ENCODE measurements at regions not wholly inside any gene's neighbourhood (a gene's known extent, or its start where the extent isn't known, plus 50 kb on each side); places are given as distances from the start of the nearest gene placed in this dataset.

- TF ChIP-seq ZNF425 (CRISPR knock-in tag; conservative IDR thresholded peaks at IDR 0.05), result no peak
- TF ChIP-seq MXD4 (CRISPR knock-in tag; IDR thresholded peaks at IDR 0.05; ENCODE audit: borderline replicate concordance), result no peak
These were observed 322.5 kb downstream of the AJAP1 start (continued) for GRCh38 chr1:4976859-4977440.

DNA sequence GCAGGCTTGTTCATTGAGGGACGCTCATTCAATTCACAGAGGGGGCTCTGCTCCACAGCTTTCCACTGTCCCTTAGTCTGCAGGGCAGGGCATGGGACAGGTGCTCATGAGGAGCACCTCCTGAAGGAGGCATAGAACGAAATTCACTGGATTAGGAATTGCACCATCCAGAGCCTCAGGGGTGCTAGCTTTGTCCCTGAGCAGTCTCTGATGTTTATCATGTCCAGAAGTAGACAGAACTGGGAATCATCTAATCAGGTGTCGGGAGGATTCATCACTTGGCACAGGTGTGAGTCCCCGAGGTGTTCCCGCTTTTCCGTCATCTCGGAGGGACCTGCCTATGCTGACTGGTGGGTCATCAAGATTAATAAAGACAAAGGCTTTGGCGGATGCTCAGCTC lies 321.4 kb downstream of the AJAP1 start:
- Mint-ChIP-seq H3K4me3 (no peak overlapping the region), H3K27me3 (ENCODE audit: low read depth) (peaks cover 12% of the 10 kb centered on the region; the same call in 1 of the 2 replicates), H3K27ac (no peak overlapping the region), H3K4me1 (no peaks in the 10 kb centered on the region), H3K9me3 (peaks cover 62% of the 10 kb centered on the region), H3K36me3 (peaks cover 72% of the 10 kb centered on the region)
- ChIA-PET POLR2A (no interaction called here), CTCF (no interaction called here)
- no peak for ATAC-seq
- no peak for DNase-seq (ENCODE audit: low spot score)
- TF ChIP-seq E2F5 (CRISPR knock-in tag; IDR thresholded peaks at IDR 0.05), result no peak
- TF ChIP-seq, protein P1, sequence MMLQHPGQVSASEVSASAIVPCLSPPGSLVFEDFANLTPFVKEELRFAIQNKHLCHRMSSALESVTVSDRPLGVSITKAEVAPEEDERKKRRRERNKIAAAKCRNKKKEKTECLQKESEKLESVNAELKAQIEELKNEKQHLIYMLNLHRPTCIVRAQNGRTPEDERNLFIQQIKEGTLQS (CRISPR knock-in tag; conservative IDR thresholded peaks at IDR 0.05), result no peak
- TF ChIP-seq NR3C1 (CRISPR knock-in tag; conservative IDR thresholded peaks at IDR 0.05; ENCODE audit: low read depth), result no peak
- TF ChIP-seq ETV6 (CRISPR knock-in tag; IDR thresholded peaks at IDR 0.05), result no peak
- TF ChIP-seq ZNF219 (CRISPR knock-in tag; IDR thresholded peaks at IDR 0.05; ENCODE audit: borderline replicate concordance), result no peak
- no peak for TF ChIP-seq ZBTB21 (CRISPR knock-in tag; IDR thresholded peaks at IDR 0.05; ENCODE audit: borderline replicate concordance)
- TF ChIP-seq ZNF416 (CRISPR knock-in tag; IDR thresholded peaks at IDR 0.05), result no peak
- no peak for TF ChIP-seq CTCF (IDR thresholded peaks at IDR 0.05)
- TF ChIP-seq, protein P2, sequence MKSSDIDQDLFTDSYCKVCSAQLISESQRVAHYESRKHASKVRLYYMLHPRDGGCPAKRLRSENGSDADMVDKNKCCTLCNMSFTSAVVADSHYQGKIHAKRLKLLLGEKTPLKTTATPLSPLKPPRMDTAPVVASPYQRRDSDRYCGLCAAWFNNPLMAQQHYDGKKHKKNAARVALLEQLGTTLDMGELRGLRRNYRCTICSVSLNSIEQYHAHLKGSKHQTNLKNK (CRISPR knock-in tag; IDR thresholded peaks at IDR 0.05), result no peak
- TF ChIP-seq, protein P3, sequence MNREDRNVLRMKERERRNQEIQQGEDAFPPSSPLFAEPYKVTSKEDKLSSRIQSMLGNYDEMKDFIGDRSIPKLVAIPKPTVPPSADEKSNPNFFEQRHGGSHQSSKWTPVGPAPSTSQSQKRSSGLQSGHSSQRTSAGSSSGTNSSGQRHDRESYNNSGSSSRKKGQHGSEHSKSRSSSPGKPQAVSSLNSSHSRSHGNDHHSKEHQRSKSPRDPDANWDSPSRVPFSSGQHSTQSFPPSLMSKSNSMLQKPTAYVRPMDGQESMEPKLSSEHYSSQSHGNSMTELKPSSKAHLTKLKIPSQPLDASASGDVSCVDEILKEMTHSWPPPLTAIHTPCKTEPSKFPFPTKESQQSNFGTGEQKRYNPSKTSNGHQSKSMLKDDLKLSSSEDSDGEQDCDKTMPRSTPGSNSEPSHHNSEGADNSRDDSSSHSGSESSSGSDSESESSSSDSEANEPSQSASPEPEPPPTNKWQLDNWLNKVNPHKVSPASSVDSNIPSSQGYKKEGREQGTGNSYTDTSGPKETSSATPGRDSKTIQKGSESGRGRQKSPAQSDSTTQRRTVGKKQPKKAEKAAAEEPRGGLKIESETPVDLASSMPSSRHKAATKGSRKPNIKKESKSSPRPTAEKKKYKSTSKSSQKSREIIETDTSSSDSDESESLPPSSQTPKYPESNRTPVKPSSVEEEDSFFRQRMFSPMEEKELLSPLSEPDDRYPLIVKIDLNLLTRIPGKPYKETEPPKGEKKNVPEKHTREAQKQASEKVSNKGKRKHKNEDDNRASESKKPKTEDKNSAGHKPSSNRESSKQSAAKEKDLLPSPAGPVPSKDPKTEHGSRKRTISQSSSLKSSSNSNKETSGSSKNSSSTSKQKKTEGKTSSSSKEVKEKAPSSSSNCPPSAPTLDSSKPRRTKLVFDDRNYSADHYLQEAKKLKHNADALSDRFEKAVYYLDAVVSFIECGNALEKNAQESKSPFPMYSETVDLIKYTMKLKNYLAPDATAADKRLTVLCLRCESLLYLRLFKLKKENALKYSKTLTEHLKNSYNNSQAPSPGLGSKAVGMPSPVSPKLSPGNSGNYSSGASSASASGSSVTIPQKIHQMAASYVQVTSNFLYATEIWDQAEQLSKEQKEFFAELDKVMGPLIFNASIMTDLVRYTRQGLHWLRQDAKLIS (CRISPR knock-in tag; IDR thresholded peaks at IDR 0.05; ENCODE audit: borderline replicate concordance), result no peak
- TF ChIP-seq TP53 (CRISPR knock-in tag; IDR thresholded peaks at IDR 0.05), result no peak
- TF ChIP-seq ZNF425 (CRISPR knock-in tag; conservative IDR thresholded peaks at IDR 0.05), result no peak
- no peak for TF ChIP-seq AR (CRISPR knock-in tag; IDR thresholded peaks at IDR 0.05)
- no peak for TF ChIP-seq ATF1 (CRISPR knock-in tag; IDR thresholded peaks at IDR 0.05)
- TF ChIP-seq, protein P4, sequence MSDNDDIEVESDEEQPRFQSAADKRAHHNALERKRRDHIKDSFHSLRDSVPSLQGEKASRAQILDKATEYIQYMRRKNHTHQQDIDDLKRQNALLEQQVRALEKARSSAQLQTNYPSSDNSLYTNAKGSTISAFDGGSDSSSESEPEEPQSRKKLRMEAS (CRISPR knock-in tag; IDR thresholded peaks at IDR 0.05), result no peak

Data from WTC11 (cell line).